Fibroblast of lung (primary cell): ENCODE measurements at regions not wholly inside any gene's neighbourhood (a gene's known extent, or its start where the extent isn't known, plus 50 kb on each side); places are given as distances from the start of the nearest gene placed in this dataset.

ENCODE experiments used
- EZH2 ChIP-seq: IDR thresholded peaks from 2 replicates; pipeline ENCODE4 v1.5.1; 2012; ENCODE audit warnings: low read length, control low read depth, mild to moderate bottlenecking; ENCODE audit errors: missing control alignments
- TF ChIP-seq, protein P1 (sequence below), 2 donors: IDR thresholded peaks in 1 of 2; conservative IDR thresholded peaks in 1 of 2; 1 replicate in 1 of 2; 2 replicates in 1 of 2; pipeline ENCODE4 v1.5.1; 2011 to 2012; ENCODE audit warnings: low read length in 2 of 2, control low read depth in 1 of 2, inconsistent platforms in 1 of 2, low read depth in 1 of 2, mild to moderate bottlenecking in 1 of 2

DNA sequence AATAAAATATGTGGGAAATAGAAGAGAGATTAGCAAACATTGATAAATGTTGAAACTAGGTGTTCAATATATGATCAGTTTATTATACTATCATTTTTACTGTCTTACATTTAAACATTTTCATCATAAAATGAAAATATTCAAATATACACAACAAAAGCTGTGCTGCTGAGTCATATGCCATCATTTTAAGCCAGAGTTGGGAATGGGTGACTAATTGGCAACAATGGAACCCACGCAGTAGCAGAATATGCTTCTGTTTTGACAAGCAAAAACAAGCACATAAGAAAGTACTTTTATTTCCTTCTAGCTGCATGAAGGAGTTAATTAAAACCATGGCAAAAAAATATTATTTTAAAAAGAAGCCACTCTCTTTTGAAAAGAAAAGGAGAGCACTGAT is 340.0 kb upstream of the EDIL3 start:
- no peak for TF ChIP-seq EZH2
- TF ChIP-seq, protein P1, sequence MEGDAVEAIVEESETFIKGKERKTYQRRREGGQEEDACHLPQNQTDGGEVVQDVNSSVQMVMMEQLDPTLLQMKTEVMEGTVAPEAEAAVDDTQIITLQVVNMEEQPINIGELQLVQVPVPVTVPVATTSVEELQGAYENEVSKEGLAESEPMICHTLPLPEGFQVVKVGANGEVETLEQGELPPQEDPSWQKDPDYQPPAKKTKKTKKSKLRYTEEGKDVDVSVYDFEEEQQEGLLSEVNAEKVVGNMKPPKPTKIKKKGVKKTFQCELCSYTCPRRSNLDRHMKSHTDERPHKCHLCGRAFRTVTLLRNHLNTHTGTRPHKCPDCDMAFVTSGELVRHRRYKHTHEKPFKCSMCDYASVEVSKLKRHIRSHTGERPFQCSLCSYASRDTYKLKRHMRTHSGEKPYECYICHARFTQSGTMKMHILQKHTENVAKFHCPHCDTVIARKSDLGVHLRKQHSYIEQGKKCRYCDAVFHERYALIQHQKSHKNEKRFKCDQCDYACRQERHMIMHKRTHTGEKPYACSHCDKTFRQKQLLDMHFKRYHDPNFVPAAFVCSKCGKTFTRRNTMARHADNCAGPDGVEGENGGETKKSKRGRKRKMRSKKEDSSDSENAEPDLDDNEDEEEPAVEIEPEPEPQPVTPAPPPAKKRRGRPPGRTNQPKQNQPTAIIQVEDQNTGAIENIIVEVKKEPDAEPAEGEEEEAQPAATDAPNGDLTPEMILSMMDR (conservative IDR thresholded peaks at IDR 0.05 in 1 of 2, IDR thresholded peaks at IDR 0.05 in 1 of 2; ENCODE audit: low read depth in 1 of 2, low read length in 2 of 2) = no peak
